Neural progenitor cell (in vitro differentiated cells): ENCODE measurements at regions not wholly inside any gene's neighbourhood (a gene's known extent, or its start where the extent isn't known, plus 50 kb on each side); places are given as distances from the start of the nearest gene placed in this dataset.
A peak's percentile ranks its signal among the peaks of the same experiment; 100 is the strongest.

Source experiments
- DNase-seq: peaks from one replicate; pipeline ENCODE4 v3.0.0-alpha.2; 2016; ENCODE audit warnings: low spot score
- H2AFZ ChIP-seq: fragments of 200-600 bp; sonication (generic); replicated peaks from 2 replicates; pipeline ENCODE4 v1.6.1; 2016; ENCODE audit warnings: antibody characterized with exemption
- H3F3A ChIP-seq: fragments of 200-600 bp; sonication (generic); 2 replicates; pipeline ENCODE4 v1.6.1; 2016; ENCODE audit warnings: antibody characterized with exemption, low read depth
- H3K27ac ChIP-seq: fragments of 200-600 bp; sonication (generic); 2 replicates; pipeline ENCODE4 v1.5.1; 2016; ENCODE audit warnings: mild to moderate bottlenecking
- H3K27me3 ChIP-seq: fragments of 200-600 bp; sonication (generic); 2 replicates; pipeline ENCODE4 v1.6.1; 2016; ENCODE audit warnings: mild to moderate bottlenecking, moderate library complexity
- H3K36me3 ChIP-seq: fragments of 200-600 bp; sonication (generic); 2 replicates; pipeline ENCODE4 v1.5.1; 2016
- H3K4me1 ChIP-seq: fragments of 200-600 bp; sonication (generic); 2 replicates; pipeline ENCODE4 v1.6.1; 2016; ENCODE audit warnings: mixed run types
- H3K4me2 ChIP-seq: fragments of 200-600 bp; sonication (generic); 2 replicates; pipeline ENCODE4 v1.6.1; 2016
- H3K4me3 ChIP-seq: fragments of 200-600 bp; sonication (generic); 2 replicates; pipeline ENCODE4 v1.5.1; 2016
- H3K79me2 ChIP-seq: fragments of 200-600 bp; sonication (generic); 2 replicates; pipeline ENCODE4 v1.6.1; 2016; ENCODE audit warnings: low read depth
- H3K9ac ChIP-seq: fragments of 200-600 bp; sonication (generic); 2 replicates; pipeline ENCODE4 v1.6.1; 2016
- H3K9me3 ChIP-seq: fragments of 200-600 bp; sonication (generic); 2 replicates; pipeline ENCODE4 v1.5.1; 2016; ENCODE audit warnings: low read depth
- H4K20me1 ChIP-seq: fragments of 200-600 bp; sonication (generic); 2 replicates; pipeline ENCODE4 v1.6.1; 2016; ENCODE audit warnings: low read depth
- H3K27ac Mint-ChIP-seq: 3 replicates; pipeline ENCODE4 v1.8.0; 2021; ENCODE audit warnings: mixed read lengths
- H3K27me3 Mint-ChIP-seq: 2 replicates; pipeline ENCODE4 v1.8.0; 2022; ENCODE audit warnings: low read depth, mild to moderate bottlenecking, inconsistent platforms, moderate library complexity, mixed read lengths; ENCODE audit not compliant: insufficient read depth
- H3K36me3 Mint-ChIP-seq: 3 replicates; pipeline ENCODE4 v1.8.0; 2021; ENCODE audit warnings: mixed read lengths
- H3K4me1 Mint-ChIP-seq: 3 replicates; pipeline ENCODE4 v1.8.0; 2021; ENCODE audit warnings: mixed read lengths
- H3K4me3 Mint-ChIP-seq: 3 replicates; pipeline ENCODE4 v1.8.0; 2021; ENCODE audit warnings: mild to moderate bottlenecking, moderate library complexity, mixed read lengths
- H3K9me3 Mint-ChIP-seq: 3 replicates; pipeline ENCODE4 v1.8.0; 2020; ENCODE audit warnings: mixed read lengths
- EZH2 ChIP-seq: fragments of 200-600 bp; sonication (generic); IDR thresholded peaks from 2 replicates; pipeline ENCODE4 v1.6.1; 2017; ENCODE audit warnings: antibody characterized with exemption, mild to moderate bottlenecking, moderate library complexity
- EZH2phosphoT487 ChIP-seq: fragments of 200-600 bp; sonication (generic); IDR thresholded peaks from 2 replicates; pipeline ENCODE4 v1.6.1; 2017; ENCODE audit warnings: antibody characterized with exemption
- TF ChIP-seq, protein P1 (sequence below): fragments of 200-600 bp; sonication (generic); IDR thresholded peaks from 2 replicates; pipeline ENCODE4 v1.5.1; 2017; ENCODE audit warnings: antibody characterized with exemption, mild to moderate bottlenecking

DNA sequence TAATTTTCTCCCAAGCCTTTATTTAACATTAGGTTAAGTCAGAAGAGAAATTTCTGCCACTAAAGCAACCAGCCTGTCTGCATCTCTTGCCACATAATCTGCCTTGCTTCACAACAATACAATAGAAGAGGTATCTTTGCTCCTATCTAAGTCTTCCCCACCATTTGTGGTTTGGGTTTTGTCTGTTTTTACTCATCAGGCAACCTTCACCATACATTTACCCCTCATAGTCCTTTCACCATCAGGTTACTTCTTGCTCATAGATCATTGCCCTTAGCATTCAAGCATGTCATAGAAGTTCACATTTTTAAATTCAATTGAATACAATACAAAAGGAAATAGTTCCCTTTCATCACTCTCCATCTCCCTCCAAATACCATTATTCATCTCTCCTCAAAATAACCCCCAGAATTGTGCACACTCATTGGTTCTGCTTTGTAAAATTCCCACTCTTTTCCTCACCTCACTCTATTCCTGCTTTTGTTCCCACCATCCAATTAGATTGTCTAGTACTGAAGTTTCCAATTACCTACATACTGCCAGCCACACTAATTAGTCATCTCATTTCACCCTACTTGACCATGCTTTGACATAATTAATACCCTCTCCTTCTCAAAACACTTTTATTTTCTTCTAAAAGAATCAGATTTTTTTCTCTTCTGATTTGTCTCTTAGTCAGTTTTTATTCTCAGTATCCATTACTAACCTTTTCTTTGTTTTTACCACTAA, 1957.0 kb upstream of the AGA start:
- no peaks in the 10 kb centered on the region for H3F3A ChIP-seq
- H3K36me3 ChIP-seq, result no peaks in the 10 kb centered on the region
- H3K4me1 ChIP-seq, result no peaks in the 10 kb centered on the region
- H3K9ac ChIP-seq, result no peak overlapping the region
- no peak overlapping the region for H2AFZ ChIP-seq
- Mint-ChIP-seq H3K27me3 (no peaks in the 10 kb centered on the region), H3K4me1 (no peaks in the 10 kb centered on the region), H3K4me3 (no peak overlapping the region), H3K36me3 (no peaks in the 10 kb centered on the region), H3K9me3 (no peaks in the 10 kb centered on the region), H3K27ac (no peak overlapping the region)
- no peak overlapping the region for H3K27ac ChIP-seq
- peak; percentile 5 for DNase-seq
- no peaks in the 10 kb centered on the region for H3K9me3 ChIP-seq
- H3K27me3 ChIP-seq, result no peaks in the 10 kb centered on the region
- no peaks in the 10 kb centered on the region for H3K79me2 ChIP-seq
- H4K20me1 ChIP-seq, result no peaks in the 10 kb centered on the region
- TF ChIP-seq, protein P1, sequence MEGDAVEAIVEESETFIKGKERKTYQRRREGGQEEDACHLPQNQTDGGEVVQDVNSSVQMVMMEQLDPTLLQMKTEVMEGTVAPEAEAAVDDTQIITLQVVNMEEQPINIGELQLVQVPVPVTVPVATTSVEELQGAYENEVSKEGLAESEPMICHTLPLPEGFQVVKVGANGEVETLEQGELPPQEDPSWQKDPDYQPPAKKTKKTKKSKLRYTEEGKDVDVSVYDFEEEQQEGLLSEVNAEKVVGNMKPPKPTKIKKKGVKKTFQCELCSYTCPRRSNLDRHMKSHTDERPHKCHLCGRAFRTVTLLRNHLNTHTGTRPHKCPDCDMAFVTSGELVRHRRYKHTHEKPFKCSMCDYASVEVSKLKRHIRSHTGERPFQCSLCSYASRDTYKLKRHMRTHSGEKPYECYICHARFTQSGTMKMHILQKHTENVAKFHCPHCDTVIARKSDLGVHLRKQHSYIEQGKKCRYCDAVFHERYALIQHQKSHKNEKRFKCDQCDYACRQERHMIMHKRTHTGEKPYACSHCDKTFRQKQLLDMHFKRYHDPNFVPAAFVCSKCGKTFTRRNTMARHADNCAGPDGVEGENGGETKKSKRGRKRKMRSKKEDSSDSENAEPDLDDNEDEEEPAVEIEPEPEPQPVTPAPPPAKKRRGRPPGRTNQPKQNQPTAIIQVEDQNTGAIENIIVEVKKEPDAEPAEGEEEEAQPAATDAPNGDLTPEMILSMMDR, result no peak
- TF ChIP-seq EZH2phosphoT487, result no peak
- TF ChIP-seq EZH2, result no peak
- H3K4me3 ChIP-seq, result no peak overlapping the region
- no peak overlapping the region for H3K4me2 ChIP-seq

DNA sequence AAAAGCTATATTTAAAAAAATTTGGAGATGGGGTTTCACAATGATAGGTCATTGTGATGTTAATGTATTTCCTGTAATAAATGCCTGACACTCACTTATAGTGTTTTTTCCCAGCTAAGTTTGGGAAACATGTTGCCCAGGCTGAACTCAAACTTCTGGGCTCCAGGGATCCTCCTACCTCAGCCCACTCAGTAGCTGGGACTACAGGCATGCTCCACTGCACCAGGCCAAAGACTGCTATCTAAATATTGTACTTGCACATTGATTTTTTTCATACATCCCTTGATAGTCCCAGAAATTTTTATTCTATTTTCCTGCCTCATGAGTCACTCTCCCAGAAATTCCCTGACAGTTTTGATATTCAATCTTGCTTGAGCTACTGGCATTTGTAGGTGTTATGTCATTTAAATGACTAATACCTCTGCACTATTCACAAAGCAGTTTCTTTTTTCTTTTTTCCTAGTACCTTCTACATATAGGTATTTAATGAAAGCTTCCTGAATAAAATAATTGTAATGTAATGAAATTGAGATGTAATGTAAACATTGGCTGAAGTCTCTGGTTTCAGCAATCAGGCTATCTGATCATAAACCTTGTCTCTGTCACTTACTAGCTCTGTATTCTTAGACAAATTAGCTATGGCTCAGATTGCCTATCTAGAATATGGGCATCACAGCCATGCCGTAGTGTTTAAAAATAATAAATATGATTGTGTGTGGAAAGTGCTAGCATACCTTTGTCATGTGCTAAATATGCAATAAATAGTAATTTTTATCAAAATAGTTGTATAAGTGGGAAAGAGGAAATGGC, 1973.0 kb upstream of the AGA start:
- Histone ChIP-seq H3F3A (no peaks in the 10 kb centered on the region), H4K20me1 (no peaks in the 10 kb centered on the region), H3K4me3 (no peak overlapping the region), H3K4me2 (no peak overlapping the region), H3K36me3 (no peaks in the 10 kb centered on the region), H3K27ac (no peak overlapping the region), H3K4me1 (no peaks in the 10 kb centered on the region), H3K79me2 (no peaks in the 10 kb centered on the region), H3K9me3 (no peaks in the 10 kb centered on the region), H3K27me3 (no peaks in the 10 kb centered on the region), H3K9ac (no peak overlapping the region), H2AFZ (no peak overlapping the region)
- Mint-ChIP-seq H3K27ac (no peak overlapping the region), H3K4me3 (no peak overlapping the region), H3K36me3 (no peaks in the 10 kb centered on the region), H3K27me3 (no peaks in the 10 kb centered on the region), H3K9me3 (no peaks in the 10 kb centered on the region), H3K4me1 (no peaks in the 10 kb centered on the region)
- TF ChIP-seq EZH2phosphoT487, result no peak
- no peak for DNase-seq

DNA sequence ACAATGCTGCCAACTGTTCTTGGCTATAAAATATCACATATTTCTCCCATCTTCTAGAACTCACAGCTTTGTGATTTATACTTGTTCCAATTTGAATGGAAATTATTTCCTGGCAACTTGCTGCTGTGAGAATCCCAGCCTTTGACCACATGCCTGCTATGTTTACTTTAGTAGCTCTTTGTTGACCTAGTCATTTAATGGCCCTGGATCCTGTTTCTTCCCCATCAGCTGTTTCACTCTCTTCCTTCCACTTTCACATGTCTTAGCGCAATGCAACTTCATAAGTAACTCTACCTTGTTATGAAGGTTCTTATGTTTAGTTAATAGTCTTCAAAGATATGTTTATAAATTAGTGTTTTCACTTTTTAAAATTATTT, 1973.6 kb upstream of the AGA start:
- Mint-ChIP-seq H3K4me3 (no peak overlapping the region), H3K27ac (no peak overlapping the region), H3K36me3 (no peaks in the 10 kb centered on the region), H3K4me1 (no peaks in the 10 kb centered on the region), H3K9me3 (no peaks in the 10 kb centered on the region), H3K27me3 (no peaks in the 10 kb centered on the region)
- no peaks in the 10 kb centered on the region for H3K36me3 ChIP-seq
- H3K9me3 ChIP-seq, result no peaks in the 10 kb centered on the region
- TF ChIP-seq EZH2phosphoT487 (no peak), EZH2 (no peak)
- TF ChIP-seq, protein P1, result no peak
- H2AFZ ChIP-seq, result no peak overlapping the region
- H3K4me1 ChIP-seq, result no peaks in the 10 kb centered on the region
- H3K27ac ChIP-seq, result no peak overlapping the region
- no peaks in the 10 kb centered on the region for H4K20me1 ChIP-seq
- H3K4me3 ChIP-seq, result no peak overlapping the region
- no peak overlapping the region for H3K4me2 ChIP-seq
- H3K79me2 ChIP-seq, result no peaks in the 10 kb centered on the region
- H3F3A ChIP-seq, result no peaks in the 10 kb centered on the region
- no peak for DNase-seq
- H3K27me3 ChIP-seq, result no peaks in the 10 kb centered on the region
- no peak overlapping the region for H3K9ac ChIP-seq

DNA sequence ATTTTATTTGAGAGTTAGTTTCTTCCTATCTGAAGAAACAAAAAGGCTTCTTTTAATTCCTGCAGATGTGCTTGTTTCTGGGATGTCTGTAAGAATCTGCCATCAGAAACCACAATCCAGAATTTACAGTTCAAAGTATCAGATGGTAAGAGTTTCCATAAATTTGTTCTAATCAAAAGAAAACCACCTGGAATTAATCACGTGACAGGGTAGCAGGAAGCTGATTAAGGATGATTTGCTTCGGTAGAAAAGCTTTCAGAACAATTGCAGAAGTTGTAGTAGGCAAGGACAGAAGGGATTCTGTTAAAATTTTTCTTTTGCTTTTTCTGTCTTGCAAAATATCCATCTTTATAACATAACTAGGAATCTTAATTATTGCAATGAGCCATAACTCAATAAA, 1975.1 kb upstream of the AGA start:
- Histone ChIP-seq H2AFZ (no peak overlapping the region), H3K9ac (no peak overlapping the region)
- TF ChIP-seq, protein P1, result no peak
- no peak for TF ChIP-seq EZH2phosphoT487
- TF ChIP-seq EZH2, result no peak

More for the DNA sequence above, 1975.1 kb upstream of the AGA start:
- no peaks in the 10 kb centered on the region for H3K79me2 ChIP-seq
- H3K4me1 ChIP-seq, result no peaks in the 10 kb centered on the region
- H3K27me3 ChIP-seq, result no peaks in the 10 kb centered on the region
- H3F3A ChIP-seq, result no peaks in the 10 kb centered on the region
- H3K27ac Mint-ChIP-seq, result no peak overlapping the region
- no peaks in the 10 kb centered on the region for H3K9me3 ChIP-seq
- H3K4me3 Mint-ChIP-seq, result no peak overlapping the region
- H3K4me3 ChIP-seq, result no peak overlapping the region
- H4K20me1 ChIP-seq, result no peaks in the 10 kb centered on the region
- H3K36me3 ChIP-seq, result no peaks in the 10 kb centered on the region
- H3K4me1 Mint-ChIP-seq, result no peaks in the 10 kb centered on the region
- H3K36me3 Mint-ChIP-seq, result no peaks in the 10 kb centered on the region
- H3K9me3 Mint-ChIP-seq, result no peaks in the 10 kb centered on the region
- no peaks in the 10 kb centered on the region for H3K27me3 Mint-ChIP-seq
- DNase-seq, result no peak
- H3K27ac ChIP-seq, result no peak overlapping the region
- H3K4me2 ChIP-seq, result no peak overlapping the region
